Stomach (tissue), 4 donors: ENCODE measurements at regions not wholly inside any gene's neighbourhood (a gene's known extent, or its start where the extent isn't known, plus 50 kb on each side); places are given as distances from the start of the nearest gene placed in this dataset.

Source experiments
- CTCF ChIP-seq, 7 experiments: fragments of 450-650 bp in 4 of 7; fragments of 200-600 bp in 3 of 7; sonication (generic) in 3 of 7; IDR thresholded peaks; one replicate each; pipeline ENCODE4 v1.5.1; 2016 to 2019; ENCODE audit warnings: antibody characterized with exemption in 7 of 7, control low read depth in 2 of 7, mild to moderate bottlenecking in 1 of 7
- EP300 ChIP-seq: sonication (generic); formaldehyde crosslinking; IDR thresholded peaks from one replicate; pipeline ENCODE4 v1.6.1; 2017; ENCODE audit warnings: antibody characterized with exemption
- POLR2A ChIP-seq, 4 donors: fragments of 450-650 bp; IDR thresholded peaks; one replicate each; pipeline ENCODE4 v1.6.1; 2016; ENCODE audit warnings: antibody characterized with exemption in 4 of 4, control low read depth in 2 of 4, mild to moderate bottlenecking in 1 of 4, moderate library complexity in 1 of 4
- POLR2AphosphoS5 ChIP-seq, 3 donors: sonication (generic); formaldehyde crosslinking; IDR thresholded peaks; one replicate each; pipeline ENCODE4 v1.6.1; 2016; ENCODE audit warnings: antibody characterized with exemption in 3 of 3

- TF ChIP-seq POLR2A (IDR thresholded peaks at IDR 0.05) (no peak), CTCF (IDR thresholded peaks at IDR 0.05) (no peak), POLR2AphosphoS5 (IDR thresholded peaks at IDR 0.05) (no peak), EP300 (no peak)
Observed at GRCh38 chr13:108478179-108478578, 151.2 kb upstream of the MYO16 start.
